Lung (tissue), 11 donors: ENCODE measurements at regions not wholly inside any gene's neighbourhood (a gene's known extent, or its start where the extent isn't known, plus 50 kb on each side); places are given as distances from the start of the nearest gene placed in this dataset.

Experiments used
- ATAC-seq: fragments of 200-7000 bp; cut with Tn5 transposase; one replicate; pipeline ENCODE4 v1.9.1; 2020; ENCODE audit warnings: moderate number of reproducible peaks; ENCODE audit not compliant: insufficient read depth, low FRiP score
- DNase-seq, 3 donors: peaks; one replicate each; pipeline ENCODE4 v3.0.0-alpha.2; 2013 to 2017
- H3K27ac ChIP-seq, 2 donors: one replicate each; pipeline ENCODE4 v1.5.1; 2013; ENCODE audit warnings: mild to moderate bottlenecking in 2 of 2, moderate library complexity in 2 of 2, control low read depth in 1 of 2, inconsistent platforms in 1 of 2, low read depth in 1 of 2, low read length in 1 of 2
- H3K27me3 ChIP-seq, 3 donors: one replicate each; pipeline ENCODE4 v1.5.1; 2013; ENCODE audit warnings: low read length in 2 of 3; ENCODE audit not compliant: control insufficient read depth in 3 of 3, insufficient read depth in 3 of 3
- H3K36me3 ChIP-seq, 4 donors: one replicate each; pipeline ENCODE4 v1.5.1; 2013; ENCODE audit warnings: low read length in 4 of 4, mild to moderate bottlenecking in 1 of 4, moderate library complexity in 1 of 4; ENCODE audit not compliant: control insufficient read depth in 4 of 4, insufficient read depth in 4 of 4
- H3K4me1 ChIP-seq, 5 donors: one replicate each; pipeline ENCODE4 v1.5.1; 2013; ENCODE audit warnings: low read length in 5 of 5, mild to moderate bottlenecking in 2 of 5, moderate library complexity in 1 of 5; ENCODE audit not compliant: control insufficient read depth in 5 of 5, insufficient read depth in 5 of 5
- H3K4me3 ChIP-seq: one replicate; pipeline ENCODE4 v1.5.1; 2013; ENCODE audit warnings: mild to moderate bottlenecking, control low read depth, moderate library complexity
- H3K9ac ChIP-seq, 2 donors: one replicate each; pipeline ENCODE4 v1.5.1; 2013; ENCODE audit warnings: low read length in 2 of 2, control low read depth in 1 of 2; ENCODE audit not compliant: insufficient read depth in 1 of 2
- H3K9me3 ChIP-seq, 4 donors: one replicate each; pipeline ENCODE4 v1.5.1; 2013; ENCODE audit warnings: low read length in 3 of 4, mild to moderate bottlenecking in 1 of 4, moderate library complexity in 1 of 4; ENCODE audit not compliant: control insufficient read depth in 4 of 4, insufficient read depth in 3 of 4
- CTCF ChIP-seq: IDR thresholded peaks from 2 replicates; pipeline ENCODE4 v1.5.1; 2012; ENCODE audit warnings: mild to moderate bottlenecking; ENCODE audit errors: control extremely low read depth, extremely low read depth
- WGBS, 2 donors: extraction: QIAGEN DNeasy Blood & Tissue Kit; methylation state at CpG; one replicate each; pipeline ENCODE4 v1.1.7; 2013; 5-methylcytosine and 5-hydroxymethylcytosine counted together
- donor health status: control.
- donor health status: control.
- donor health status: Bipolar disorder and iron deficiency.
- donor health status: healthy.
- donor health status: DM: yes; HTN: yes; CAD: no.

DNA sequence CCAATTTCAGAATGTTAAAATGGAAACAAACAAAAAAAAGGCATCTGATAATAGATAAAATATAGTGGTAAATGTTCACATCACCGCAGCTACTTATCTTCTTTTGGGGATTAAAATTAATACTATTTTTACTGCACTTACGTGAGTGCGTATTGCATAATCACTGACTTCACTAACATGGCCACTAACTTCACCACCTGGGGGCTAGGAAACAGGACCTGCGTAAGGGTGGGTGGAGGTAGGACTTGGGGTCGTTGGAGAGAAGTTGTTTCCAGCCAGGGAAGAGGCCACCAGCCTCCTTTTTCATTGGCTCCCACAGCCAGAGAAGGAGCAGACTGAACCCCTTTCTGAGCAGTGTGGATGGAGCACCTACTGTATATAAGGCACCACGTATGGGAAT, 166.4 kb downstream of the SALL1 start:
- no peaks in the 10 kb centered on the region for H3K36me3 ChIP-seq
- H3K27ac ChIP-seq, result no peak overlapping the region
- ATAC-seq, result no peak
- H3K4me1 ChIP-seq, result no peaks in the 10 kb centered on the region
- no peak overlapping the region for H3K4me3 ChIP-seq
- peaks cover 0 to 8% (median 0%) of the 10 kb centered on the region in 4 donors for H3K9me3 ChIP-seq
- H3K27me3 ChIP-seq, result no peaks in the 10 kb centered on the region
- TF ChIP-seq CTCF, result no peak
- DNase-seq, result no peak
- WGBS, 2 donors, result 53 to 57% methylated on average over 6 of the region's 6 CpGs
- H3K9ac ChIP-seq, result no peak overlapping the region

DNA sequence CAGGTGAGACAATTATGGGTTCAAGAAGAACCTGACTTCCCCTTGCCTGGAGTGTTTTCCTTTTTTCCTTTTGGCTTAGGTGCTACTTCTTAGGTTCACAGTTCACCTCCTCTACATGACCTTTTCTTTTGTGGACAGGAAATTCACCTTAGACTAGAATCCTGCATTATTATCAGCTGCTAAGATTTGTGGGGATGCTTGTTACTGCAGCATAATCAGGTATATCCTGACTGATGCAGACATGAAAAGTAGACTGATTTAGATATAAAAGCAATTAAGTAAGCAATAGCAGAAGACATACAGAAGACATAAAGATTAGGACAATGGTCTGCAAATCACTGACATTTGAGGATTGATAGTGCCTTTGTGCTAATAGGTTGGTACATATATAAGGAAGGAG, 168.3 kb downstream of the SALL1 start:
- TF ChIP-seq CTCF, result no peak
- H3K27me3 ChIP-seq, result no peaks in the 10 kb centered on the region
- H3K4me3 ChIP-seq, result no peak overlapping the region
- DNase-seq, result no peak
- no peaks in the 10 kb centered on the region for H3K4me1 ChIP-seq
- ATAC-seq, result no peak
- no peak overlapping the region for H3K27ac ChIP-seq
- peaks cover 0 to 8% (median 0%) of the 10 kb centered on the region in 4 donors for H3K9me3 ChIP-seq
- H3K36me3 ChIP-seq, result no peaks in the 10 kb centered on the region
- H3K9ac ChIP-seq, result no peak overlapping the region

- H3K27ac ChIP-seq, result no peak overlapping the region
- DNase-seq (no peak), ATAC-seq (no peak)
- H3K4me3 ChIP-seq, result no peak overlapping the region
- TF ChIP-seq CTCF, result no peak
- H3K9me3 ChIP-seq, result peaks cover 0 to 8% (median 0%) of the 10 kb centered on the region in 4 donors
- H3K4me1 ChIP-seq, result no peaks in the 10 kb centered on the region
- no peak overlapping the region for H3K9ac ChIP-seq
- H3K27me3 ChIP-seq, result no peaks in the 10 kb centered on the region
- 82 to 83% methylated on average over 6 of the region's 6 CpGs for WGBS, 2 donors
- no peaks in the 10 kb centered on the region for H3K36me3 ChIP-seq
Measured at GRCh38 chr16:50981951-50982350, 169.1 kb downstream of the SALL1 start.

DNA sequence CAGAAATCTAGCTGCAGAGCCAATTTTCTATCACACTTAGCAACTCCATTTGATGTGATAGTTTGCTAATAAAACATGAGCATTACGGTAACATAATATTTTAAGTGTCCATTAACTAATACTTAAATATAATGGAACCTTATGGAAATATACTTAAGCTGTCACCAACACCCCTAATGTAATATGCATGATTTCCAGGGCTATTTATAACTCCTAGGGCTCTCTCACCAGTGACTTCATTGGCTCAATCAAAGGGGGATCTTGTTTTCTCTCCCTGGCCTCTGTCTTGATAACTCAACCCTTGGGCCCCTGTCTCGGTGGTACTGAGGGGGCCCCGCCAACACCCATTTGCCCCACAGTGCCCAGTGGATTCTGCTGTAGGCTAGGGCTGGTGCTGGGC, 170.4 kb downstream of the SALL1 start:
- no peak for TF ChIP-seq CTCF
- DNase-seq (no peak), ATAC-seq (no peak)
- Histone ChIP-seq H3K27ac (no peak overlapping the region), H3K9me3 (peaks cover 0 to 4% (median 0%) of the 10 kb centered on the region in 4 donors), H3K36me3 (no peaks in the 10 kb centered on the region), H3K4me3 (no peak overlapping the region), H3K4me1 (no peaks in the 10 kb centered on the region), H3K27me3 (peaks cover 0 to under 1% (median 0%) of the 10 kb centered on the region in 3 donors), H3K9ac (no peak overlapping the region)
- WGBS, 2 donors, result 79 to 87% methylated on average over 3 of the region's 3 CpGs
